ENCODE measurements at regions not wholly inside any gene's neighbourhood (a gene's known extent, or its start where the extent isn't known, plus 50 kb on each side); places are given as distances from the start of the nearest gene placed in this dataset.

DNA sequence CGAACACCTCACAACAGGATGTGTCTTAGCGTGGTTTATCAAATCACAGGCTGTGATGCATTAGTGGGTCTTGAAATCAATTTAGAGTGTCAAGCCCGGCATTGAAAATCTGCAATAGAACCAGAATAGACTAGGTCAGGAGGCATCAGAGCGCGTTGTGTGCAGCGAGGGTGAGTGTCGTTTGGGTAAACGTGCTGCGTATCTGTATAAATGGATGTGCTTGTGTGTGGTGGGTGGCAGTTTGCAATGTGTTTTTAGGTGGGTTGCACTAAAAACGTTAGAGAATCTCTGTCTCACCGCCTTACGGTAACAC is 121.0 kb upstream of the SULF2 start:
- in situ Hi-C loops (cut with HindIII; ENCODE audit: extremely low pct_ligation_motif_present, low pct_unique_long_range_greater_than_20kb), result no loop called here
- Histone ChIP-seq H3K27ac (ENCODE audit: extremely low read length, insufficient read depth, low read length) (no peak overlapping the region), H3K9me3 (ENCODE audit: low read length) (no peaks in the 10 kb centered on the region), H3K79me2 (ENCODE audit: insufficient read depth, low read length) (no peaks in the 10 kb centered on the region), H3K27me3 (ENCODE audit: control insufficient read depth in 1 of 2, insufficient read depth in 2 of 2, low read length in 2 of 2) (peaks cover 2 to 36% of the 10 kb centered on the region in 2 experiments; a peak in 3 of 5 replicates), H3K4me3 (replicated peaks in 1 of 3; ENCODE audit: insufficient read depth in 1 of 3, low read depth in 2 of 3, low read length in 3 of 3) (no peak overlapping the region), H3K36me3 (replicated peaks in 1 of 2; ENCODE audit: control insufficient read depth in 1 of 2, insufficient read depth in 2 of 2, low read length in 2 of 2) (no peaks in the 10 kb centered on the region), H3K4me2 (ENCODE audit: low read depth, low read length) (no peak overlapping the region), H3K9ac (ENCODE audit: insufficient read depth, low read depth, low read length) (no peak overlapping the region), H3K4me1 (ENCODE audit: insufficient read depth, low read length) (peaks cover 22% of the 10 kb centered on the region), H4K20me1 (ENCODE audit: insufficient read depth, low read length) (no peaks in the 10 kb centered on the region), H2AFZ (ENCODE audit: low read length) (no peak overlapping the region)
- CTCF ChIA-PET (ENCODE audit: low intra/inter-chr PET ratio, low total read pairs), result no interaction called here
- POLR2A ChIA-PET, result no interaction called here
- intact Hi-C loops (cut with micrococcal nuclease; ENCODE audit: unreplicated experiment), result no loop called here
- DNase-seq (ENCODE audit: low spot score) (no peak), FAIRE-seq (no peak), ATAC-seq (no peak)
- WGBS (ENCODE audit: low lambda C conversion rate), result 69% methylated on average over 12 of the region's 12 CpGs
- BruUV-seq (replicated peaks), result no TSS peak
- no peak for TF ChIP-seq SMAD9 (CRISPR knock-in tag; IDR thresholded peaks at IDR 0.05)
- no peak for TF ChIP-seq ZNF891 (CRISPR knock-in tag; IDR thresholded peaks at IDR 0.05)
- TF ChIP-seq HOXA3 (CRISPR knock-in tag; IDR thresholded peaks at IDR 0.05), result no peak
- TF ChIP-seq ZNF496 (CRISPR knock-in tag; IDR thresholded peaks at IDR 0.05; ENCODE audit: insufficient replicate concordance), result no peak
- no peak for TF ChIP-seq RARA (CRISPR knock-in tag; IDR thresholded peaks at IDR 0.05)
- TF ChIP-seq CHD4 (IDR thresholded peaks at IDR 0.05; ENCODE audit: borderline replicate concordance, low read length), result no peak
- no peak for TF ChIP-seq ZNF180 (CRISPR knock-in tag; IDR thresholded peaks at IDR 0.05; ENCODE audit: borderline replicate concordance, low read depth)
- no peak for TF ChIP-seq CEBPG (CRISPR knock-in tag; IDR thresholded peaks at IDR 0.05)
- no peak for TF ChIP-seq SP1 (IDR thresholded peaks at IDR 0.05)
- TF ChIP-seq SP1 (CRISPR knock-in tag; IDR thresholded peaks at IDR 0.05), result no peak
- TF ChIP-seq XBP1 (CRISPR knock-in tag; IDR thresholded peaks at IDR 0.05), result no peak
- TF ChIP-seq ZNF230 (CRISPR knock-in tag; IDR thresholded peaks at IDR 0.05), result no peak
- TF ChIP-seq, protein P1, sequence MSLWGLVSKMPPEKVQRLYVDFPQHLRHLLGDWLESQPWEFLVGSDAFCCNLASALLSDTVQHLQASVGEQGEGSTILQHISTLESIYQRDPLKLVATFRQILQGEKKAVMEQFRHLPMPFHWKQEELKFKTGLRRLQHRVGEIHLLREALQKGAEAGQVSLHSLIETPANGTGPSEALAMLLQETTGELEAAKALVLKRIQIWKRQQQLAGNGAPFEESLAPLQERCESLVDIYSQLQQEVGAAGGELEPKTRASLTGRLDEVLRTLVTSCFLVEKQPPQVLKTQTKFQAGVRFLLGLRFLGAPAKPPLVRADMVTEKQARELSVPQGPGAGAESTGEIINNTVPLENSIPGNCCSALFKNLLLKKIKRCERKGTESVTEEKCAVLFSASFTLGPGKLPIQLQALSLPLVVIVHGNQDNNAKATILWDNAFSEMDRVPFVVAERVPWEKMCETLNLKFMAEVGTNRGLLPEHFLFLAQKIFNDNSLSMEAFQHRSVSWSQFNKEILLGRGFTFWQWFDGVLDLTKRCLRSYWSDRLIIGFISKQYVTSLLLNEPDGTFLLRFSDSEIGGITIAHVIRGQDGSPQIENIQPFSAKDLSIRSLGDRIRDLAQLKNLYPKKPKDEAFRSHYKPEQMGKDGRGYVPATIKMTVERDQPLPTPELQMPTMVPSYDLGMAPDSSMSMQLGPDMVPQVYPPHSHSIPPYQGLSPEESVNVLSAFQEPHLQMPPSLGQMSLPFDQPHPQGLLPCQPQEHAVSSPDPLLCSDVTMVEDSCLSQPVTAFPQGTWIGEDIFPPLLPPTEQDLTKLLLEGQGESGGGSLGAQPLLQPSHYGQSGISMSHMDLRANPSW (CRISPR knock-in tag; IDR thresholded peaks at IDR 0.05; ENCODE audit: borderline replicate concordance), result no peak
- no peak for TF ChIP-seq HDAC6 (IDR thresholded peaks at IDR 0.05; ENCODE audit: low read depth, low read length)
- no peak for TF ChIP-seq FOXK1 (CRISPR knock-in tag; IDR thresholded peaks at IDR 0.05; ENCODE audit: borderline replicate concordance, low read depth)
